ENCODE measurements at regions not wholly inside any gene's neighbourhood (a gene's known extent, or its start where the extent isn't known, plus 50 kb on each side); places are given as distances from the start of the nearest gene placed in this dataset.

DNA sequence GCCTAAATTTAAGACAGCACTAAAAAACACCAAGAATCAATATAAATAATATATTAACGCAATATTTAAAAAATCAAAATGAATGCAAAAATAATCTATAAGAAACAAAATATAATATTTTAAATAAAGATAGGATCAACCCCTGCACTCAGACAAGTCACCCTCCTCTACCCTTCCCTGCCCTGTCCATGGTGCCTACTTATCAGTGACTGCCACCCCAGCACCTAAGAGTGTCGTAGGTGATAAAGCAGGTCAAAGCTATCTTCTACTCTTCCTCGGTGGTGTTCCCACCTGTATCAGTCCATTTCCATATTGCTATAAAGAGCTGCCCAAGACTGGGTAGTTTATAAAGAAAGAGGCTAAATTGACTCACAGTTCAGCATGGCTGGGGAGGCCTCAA lies 251.9 kb downstream of the STIM2 start:
- POLR2A ChIA-PET: no interaction called here
- DNase-seq (ENCODE audit: low read depth, low spot score): no peak
- TF ChIP-seq CTCF (IDR thresholded peaks at IDR 0.05; ENCODE audit: insufficient read depth, low read length, missing control alignments): no peak
- CTCF ChIA-PET: no interaction called here
- no peak overlapping the region for H3K4me3 ChIP-seq (ENCODE audit: low read depth, low read length)

DNA sequence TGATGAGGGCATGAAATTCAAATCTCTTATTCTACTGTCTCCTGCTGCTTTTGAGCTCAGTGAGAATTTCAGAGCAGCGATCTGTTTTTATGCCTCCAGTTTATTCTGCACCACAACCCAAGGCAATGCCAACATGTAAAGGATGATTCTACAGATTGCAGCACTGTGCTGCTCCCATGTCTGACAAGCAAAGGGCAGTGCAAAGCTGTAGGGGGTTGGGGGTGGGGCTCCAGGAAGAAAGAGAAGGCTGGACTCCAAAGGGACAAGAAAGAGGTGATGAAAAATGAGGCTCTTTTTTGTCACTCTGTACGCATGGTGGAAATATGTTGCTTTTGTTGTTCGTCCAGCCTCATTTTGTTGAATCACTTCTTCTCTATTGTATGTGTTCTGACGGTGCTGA lies 254.6 kb downstream of the STIM2 start:
- ChIA-PET CTCF (no interaction called here), POLR2A (no interaction called here)
- no peak for TF ChIP-seq CTCF (IDR thresholded peaks at IDR 0.05; ENCODE audit: insufficient read depth, low read length, missing control alignments)
- no peak overlapping the region for H3K4me3 ChIP-seq (ENCODE audit: low read depth, low read length)
- DNase-seq (ENCODE audit: low read depth, low spot score): no peak

DNA sequence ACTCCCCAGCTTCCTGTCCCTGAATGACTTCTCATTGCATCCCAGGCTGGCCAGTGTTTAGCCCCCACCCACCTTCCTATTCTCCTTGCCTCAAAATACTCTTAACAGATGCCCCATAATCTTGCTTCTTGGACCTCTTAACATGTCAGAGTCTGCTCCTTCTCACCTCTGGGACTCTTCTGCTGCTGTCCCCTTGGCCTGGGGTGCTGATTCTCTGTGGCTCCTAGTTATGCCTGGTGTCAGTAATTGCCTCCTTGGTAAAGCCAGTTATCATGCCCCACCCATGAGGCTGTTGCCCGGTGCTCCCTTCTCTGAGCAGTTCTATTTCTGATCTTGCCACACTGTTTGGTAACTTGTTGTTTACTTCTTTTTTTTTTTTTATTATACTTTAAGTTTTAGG lies 256.8 kb downstream of the STIM2 start:
- ChIA-PET CTCF (no interaction called here), POLR2A (no interaction called here)
- DNase-seq (ENCODE audit: low read depth, low spot score): no peak
- H3K4me3 ChIP-seq (ENCODE audit: low read depth, low read length): no peak overlapping the region
- no peak for TF ChIP-seq CTCF (IDR thresholded peaks at IDR 0.05; ENCODE audit: insufficient read depth, low read length, missing control alignments)

- DNase-seq (ENCODE audit: low read depth, low spot score): no peak
- no peak overlapping the region for H3K4me3 ChIP-seq (ENCODE audit: low read depth, low read length)
- ChIA-PET POLR2A (no interaction called here), CTCF (no interaction called here)
- TF ChIP-seq CTCF (IDR thresholded peaks at IDR 0.05; ENCODE audit: insufficient read depth, low read length, missing control alignments): no peak
These were observed 258.6 kb downstream of the STIM2 start for GRCh38 chr4:27119239-27119638.

DNA sequence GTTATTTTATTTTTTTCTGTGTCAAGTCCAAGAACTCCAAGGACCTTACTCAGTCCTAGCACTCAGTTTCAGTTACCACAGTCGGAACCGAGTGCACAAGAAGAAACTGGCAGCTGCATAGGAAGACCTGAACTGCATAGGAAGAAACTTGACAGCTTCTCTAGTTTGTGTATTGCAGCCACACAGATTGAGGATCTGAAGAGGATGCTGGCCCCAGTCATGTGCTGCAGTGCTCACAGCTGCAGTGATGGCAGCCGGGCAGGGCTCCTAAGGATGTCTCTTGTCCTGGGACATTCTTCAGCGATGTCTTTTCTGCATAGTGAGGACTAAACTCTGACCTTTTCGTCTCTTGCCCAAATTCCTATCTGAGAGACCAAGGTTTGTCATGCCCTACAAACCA lies 261.2 kb downstream of the STIM2 start:
- no peak overlapping the region for H3K4me3 ChIP-seq (ENCODE audit: low read depth, low read length)
- TF ChIP-seq CTCF (IDR thresholded peaks at IDR 0.05; ENCODE audit: insufficient read depth, low read length, missing control alignments): no peak
- ChIA-PET CTCF (no interaction called here), POLR2A (no interaction called here)
- no peak for DNase-seq (ENCODE audit: low read depth, low spot score)

- ChIA-PET CTCF (no interaction called here), POLR2A (no interaction called here)
These were observed 262.6 kb downstream of the STIM2 start for GRCh38 chr4:27123123-27123768.

More at GRCh38 chr4:27123123-27123768, 262.6 kb downstream of the STIM2 start:
- DNase-seq (ENCODE audit: low read depth, low spot score): no peak
- TF ChIP-seq CTCF (IDR thresholded peaks at IDR 0.05; ENCODE audit: insufficient read depth, low read length, missing control alignments): no peak
- no peak overlapping the region for H3K4me3 ChIP-seq (ENCODE audit: low read depth, low read length)
